GM18870 (cell line): ENCODE measurements at regions not wholly inside any gene's neighbourhood (a gene's known extent, or its start where the extent isn't known, plus 50 kb on each side); places are given as distances from the start of the nearest gene placed in this dataset.
"Not testable (repeated sequence)": the region's sequence is repeated elsewhere in the genome, so short reads cannot be mapped to it uniquely, and the experiment has no call there.

ENCODE experiments used
- ATAC-seq: cut with Tn5 transposase; IDR thresholded peaks from one replicate; pipeline ENCODE4 v1.9.1; 2021; ENCODE audit warnings: moderate library complexity; ENCODE audit not compliant: unreplicated experiment

DNA sequence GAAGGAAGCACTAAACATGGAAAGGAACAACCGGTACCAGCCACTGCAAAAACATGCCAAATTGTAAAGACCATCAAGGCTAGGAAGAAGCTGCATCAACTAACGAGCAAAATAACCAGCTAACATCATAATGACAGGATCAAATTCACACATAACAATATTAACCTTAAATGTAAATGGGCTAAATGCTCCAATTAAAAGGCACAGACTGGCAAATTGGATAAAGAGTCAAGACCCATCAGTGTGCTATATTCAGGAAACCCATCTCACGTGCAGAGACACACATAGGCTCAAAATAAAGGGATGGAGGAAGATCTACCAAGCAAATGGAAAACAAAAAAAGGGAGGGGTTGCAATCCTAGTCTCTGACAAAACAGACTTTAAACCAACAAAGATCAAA lies 126.3 kb upstream of the CAV2 start:
- ATAC-seq = not testable (repeated sequence)

DNA sequence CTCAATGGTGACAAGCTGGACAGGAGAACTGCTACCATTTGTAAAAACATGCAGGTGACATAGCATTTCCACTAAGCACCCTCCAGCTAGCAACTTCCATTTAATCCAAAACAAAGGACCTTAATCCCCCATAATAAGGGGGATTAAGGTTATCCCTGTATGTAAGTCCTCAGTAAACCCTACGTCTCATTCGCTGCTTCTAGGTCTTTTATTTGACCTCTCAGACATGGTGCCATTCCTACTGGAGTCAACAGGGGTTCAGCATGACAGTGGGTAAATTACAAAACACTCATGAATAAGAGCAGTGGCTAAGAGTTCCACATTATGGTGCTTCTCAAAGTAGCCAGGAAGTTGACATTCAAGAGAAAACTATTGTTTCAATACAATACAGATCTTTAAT lies 121.8 kb upstream of the CAV2 start:
- ATAC-seq = no peak

DNA sequence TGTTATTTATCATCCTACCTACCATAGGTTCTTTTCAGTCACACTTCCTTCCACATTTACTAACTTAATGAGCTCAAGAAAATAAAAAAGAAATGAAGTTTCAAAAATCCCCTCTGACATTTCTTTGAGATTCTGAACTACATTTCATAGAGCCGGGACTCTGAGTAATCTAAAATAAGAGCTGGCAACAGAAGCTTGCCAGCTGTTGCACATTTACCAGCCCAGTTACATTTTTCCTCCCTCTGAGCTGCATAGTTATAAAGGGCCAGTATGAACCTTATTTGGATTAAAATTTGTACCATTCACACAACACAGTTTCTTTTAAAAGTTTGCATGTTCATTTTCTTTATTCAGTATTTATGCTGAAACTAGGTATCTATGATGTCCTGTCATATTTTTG lies 119.5 kb upstream of the CAV2 start:
- no peak for ATAC-seq

GRCh38 chr7:116382375-116382774 lies 117.2 kb upstream of the CAV2 start:
- no peak for ATAC-seq

- ATAC-seq = no peak
Observed at GRCh38 chr7:116384936-116385635, 114.5 kb upstream of the CAV2 start.

DNA sequence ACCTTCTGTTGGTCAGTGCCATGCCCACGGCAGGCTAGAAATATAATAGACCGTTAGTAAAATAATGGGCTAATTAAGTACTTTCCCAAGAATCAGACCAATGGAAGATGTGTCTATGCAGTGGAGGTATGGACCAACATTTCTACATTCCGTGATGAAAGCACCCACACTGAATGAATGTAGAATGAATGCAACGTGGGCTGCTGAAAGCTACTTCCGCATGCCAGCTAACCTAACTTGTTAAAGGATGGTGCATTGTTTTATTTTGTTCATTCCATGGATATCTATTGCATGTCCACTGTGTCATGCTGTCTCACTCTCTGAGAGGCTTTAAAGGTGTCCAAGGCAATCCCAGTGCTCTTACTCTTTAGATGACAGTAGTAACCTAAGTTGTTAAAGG lies 112.9 kb upstream of the CAV2 start:
- ATAC-seq = no peak

DNA sequence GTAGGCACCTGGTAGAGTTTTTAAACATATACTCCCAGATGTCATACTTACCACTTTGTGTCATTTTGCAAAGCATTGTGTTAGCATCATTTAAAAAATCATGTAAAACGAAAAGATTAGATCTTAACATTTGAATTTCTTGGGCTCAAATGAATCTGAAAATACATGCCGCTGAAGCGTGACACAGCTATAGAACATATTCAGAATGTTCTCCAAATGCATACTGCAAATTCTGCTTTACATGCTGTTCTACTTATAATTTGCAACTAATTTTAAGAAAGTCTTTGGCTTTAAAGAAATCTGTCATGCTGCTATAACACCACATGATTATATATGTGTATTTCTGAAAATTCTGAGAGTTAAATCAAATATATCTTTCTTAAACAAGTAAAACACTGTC lies 109.2 kb upstream of the CAV2 start:
- ATAC-seq = no peak

DNA sequence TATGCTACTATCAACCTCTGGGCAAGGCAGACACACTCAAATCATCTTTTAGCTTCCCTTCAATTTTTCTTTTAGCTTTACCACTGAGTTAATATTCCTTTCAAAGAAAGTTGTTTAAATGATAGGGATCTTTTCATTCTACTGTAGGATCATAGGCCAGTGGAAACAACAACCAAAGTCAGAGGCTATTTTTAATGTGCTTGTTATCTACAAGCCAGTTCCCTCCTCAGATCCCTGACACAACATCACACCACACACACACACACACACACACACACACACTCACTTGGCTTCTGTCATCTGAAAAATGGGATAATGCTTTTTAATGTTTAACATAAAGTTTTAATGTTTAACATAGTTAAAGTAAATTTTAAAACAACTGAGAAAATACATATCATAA lies 106.7 kb upstream of the CAV2 start:
- ATAC-seq = no peak

DNA sequence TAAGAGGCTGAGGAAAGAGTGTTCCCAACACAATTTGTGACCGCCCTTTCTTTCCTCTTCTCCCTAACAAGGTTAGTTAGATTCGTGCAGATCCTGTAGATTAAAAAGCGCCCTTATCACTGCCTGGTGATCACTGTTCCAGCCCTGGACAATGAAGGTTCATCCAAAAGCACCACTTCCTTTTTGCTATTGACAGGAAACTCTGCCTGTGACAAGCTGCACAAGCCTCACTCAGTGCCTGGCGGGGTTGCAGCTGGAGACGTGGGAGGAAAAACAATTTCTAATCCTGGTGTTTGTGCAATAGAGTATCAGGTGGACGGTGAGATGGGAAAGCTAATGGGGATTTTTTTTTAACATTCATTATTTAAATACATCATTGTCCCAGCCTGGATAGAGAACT lies 105.9 kb upstream of the CAV2 start:
- no peak for ATAC-seq

GRCh38 chr7:116394106-116394505 lies 105.4 kb upstream of the CAV2 start:
- ATAC-seq = no peak

GRCh38 chr7:116395141-116395791 lies 104.3 kb upstream of the CAV2 start:
- ATAC-seq = no peak

GRCh38 chr7:116398672-116399071 lies 100.9 kb upstream of the CAV2 start:
- no peak for ATAC-seq

GRCh38 chr7:116399819-116400218 lies 99.7 kb upstream of the CAV2 start:
- no peak for ATAC-seq

GRCh38 chr7:116400522-116400921 lies 99.0 kb upstream of the CAV2 start:
- ATAC-seq = no peak

DNA sequence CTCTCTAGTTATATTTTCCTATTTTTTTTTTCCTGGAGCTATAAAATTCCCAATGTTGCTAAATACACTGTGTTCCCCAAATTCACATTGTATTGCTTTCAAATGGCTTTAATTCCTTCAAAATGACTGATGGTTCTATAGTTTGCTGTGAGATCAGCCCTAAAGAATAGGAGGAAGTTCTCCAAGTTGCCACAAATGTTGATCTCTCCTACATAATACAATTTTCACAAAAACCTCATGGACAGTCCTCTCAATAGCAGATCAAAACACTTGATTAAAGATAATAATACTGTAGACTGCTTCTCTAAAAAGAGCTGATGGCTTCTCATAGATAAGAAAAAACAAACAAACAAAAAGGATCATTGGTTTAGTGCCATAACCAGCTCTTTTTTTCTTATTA lies 97.8 kb upstream of the CAV2 start:
- ATAC-seq = no peak

DNA sequence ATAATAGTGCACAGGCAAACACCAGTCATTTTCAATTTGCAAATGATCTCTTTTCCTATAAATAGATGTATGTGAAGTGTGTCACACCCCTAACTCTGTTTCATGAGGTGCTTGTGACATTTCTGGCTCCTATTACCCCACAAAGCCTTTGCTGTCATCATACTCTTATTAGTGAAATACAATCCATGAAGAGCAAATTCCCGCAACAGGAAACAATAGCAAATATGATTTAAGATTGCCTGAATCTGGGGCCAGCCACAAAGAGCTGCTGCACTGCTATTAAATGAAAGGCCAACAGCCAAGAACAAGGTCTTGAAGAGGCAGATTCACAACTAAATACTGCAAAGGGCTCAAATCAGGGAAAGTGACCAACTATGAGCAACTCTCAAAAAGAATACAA lies 96.3 kb upstream of the CAV2 start:
- ATAC-seq = no peak

DNA sequence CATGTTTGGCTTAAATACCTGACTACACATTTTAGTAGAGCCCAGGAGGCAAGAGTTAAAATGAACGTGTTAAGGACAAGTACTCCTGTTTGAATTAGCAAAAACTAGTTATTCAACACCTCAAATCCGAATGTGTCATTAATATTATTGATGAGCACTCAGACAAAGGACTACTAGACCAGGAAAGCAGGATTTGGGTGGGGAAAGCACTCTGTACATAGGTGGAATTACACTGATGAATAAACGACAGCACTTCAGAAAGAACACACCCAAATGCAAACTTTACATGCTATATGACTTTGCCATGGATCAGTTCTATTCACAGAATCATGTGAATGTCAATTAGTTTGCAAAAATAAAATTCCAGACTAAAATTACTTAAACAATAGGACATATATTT lies 95.1 kb upstream of the CAV2 start:
- no peak for ATAC-seq

DNA sequence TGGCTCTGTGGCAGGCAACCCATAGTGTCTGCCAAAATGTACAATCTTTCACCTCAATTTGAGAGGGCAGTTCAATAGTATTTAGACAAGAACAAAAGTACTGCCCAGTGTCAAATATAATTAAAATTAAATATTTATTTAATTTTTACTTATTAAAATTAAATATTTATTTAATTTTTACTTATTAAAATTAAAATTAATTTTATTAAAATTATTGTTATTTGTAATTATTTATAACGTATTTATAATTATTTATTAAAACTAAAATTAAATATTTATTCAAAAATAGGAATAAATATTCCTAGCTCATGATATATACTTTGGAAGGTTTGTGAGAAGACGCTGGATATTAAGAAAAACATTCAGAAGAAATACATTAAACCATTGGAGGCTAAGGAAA lies 93.7 kb upstream of the CAV2 start:
- no peak for ATAC-seq

DNA sequence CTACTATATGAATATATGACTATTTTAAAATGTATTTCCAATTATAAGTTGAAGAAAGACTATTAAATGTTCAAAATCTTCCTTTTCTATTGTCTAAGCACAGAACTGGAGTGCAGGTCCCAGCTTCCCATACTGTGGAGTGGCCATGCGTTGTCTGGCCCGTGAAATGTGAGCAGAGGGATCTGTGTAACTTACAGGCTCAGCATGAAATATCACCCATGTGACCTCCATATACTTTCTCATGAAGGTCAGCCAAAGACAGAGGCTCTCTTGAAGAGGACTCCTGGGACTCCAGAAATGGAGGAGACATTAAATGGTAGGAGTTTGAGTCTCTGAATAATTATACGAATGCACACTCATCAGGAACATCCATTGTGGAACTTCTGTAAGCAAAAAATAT lies 92.4 kb upstream of the CAV2 start:
- ATAC-seq = no peak

DNA sequence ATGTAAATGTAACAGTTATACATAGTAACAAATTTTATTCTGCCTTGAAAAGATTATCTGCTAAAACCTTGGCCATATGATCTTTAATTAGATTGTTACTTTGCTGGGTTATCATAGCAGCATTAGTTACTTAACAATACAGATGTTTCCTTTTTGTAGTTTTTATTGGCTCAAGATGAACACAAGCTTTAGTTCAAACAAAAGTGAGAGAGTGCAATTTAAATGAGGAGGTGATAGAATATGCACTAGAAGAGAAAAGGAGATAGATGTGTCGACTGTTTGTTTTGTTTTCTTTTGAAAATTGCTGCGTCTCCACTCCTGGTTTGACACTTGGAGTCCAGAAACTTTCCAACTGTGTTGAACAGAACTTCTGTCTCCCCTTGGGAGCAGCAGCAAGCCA lies 91.4 kb upstream of the CAV2 start:
- no peak for ATAC-seq

- ATAC-seq = not testable (repeated sequence)
Observed at GRCh38 chr7:116408831-116409453, 90.6 kb upstream of the CAV2 start.

- not testable (repeated sequence) for ATAC-seq
Observed at GRCh38 chr7:116410694-116411093, 88.8 kb upstream of the CAV2 start.
